ENCODE measurements at regions not wholly inside any gene's neighbourhood (a gene's known extent, or its start where the extent isn't known, plus 50 kb on each side); places are given as distances from the start of the nearest gene placed in this dataset.
"Not testable (repeated sequence)": the region's sequence is repeated elsewhere in the genome, so short reads cannot be mapped to it uniquely, and the experiment has no call there.

DNA sequence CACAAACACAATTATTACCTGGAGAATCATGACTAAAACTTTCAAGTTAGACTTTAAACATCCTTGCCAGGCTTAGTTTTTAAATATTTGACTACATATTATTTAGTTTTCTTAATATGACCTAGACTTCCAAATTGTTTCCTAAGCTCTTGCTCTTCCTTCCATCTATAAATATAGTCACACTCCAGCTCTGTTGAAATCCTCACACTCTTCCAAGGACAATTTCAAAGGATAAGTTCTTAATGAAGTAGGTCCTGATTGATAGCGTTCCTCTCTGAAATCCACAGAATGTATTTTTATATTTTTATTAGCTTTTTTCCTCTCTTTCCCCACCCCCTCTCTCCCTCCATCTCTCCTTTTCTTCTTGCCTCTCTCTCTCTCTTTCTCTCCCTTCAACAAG, 1074.1 kb upstream of the PCDH20 start:
- DNase-seq (ENCODE audit: low read depth), result no peak
- TF ChIP-seq, protein P1, sequence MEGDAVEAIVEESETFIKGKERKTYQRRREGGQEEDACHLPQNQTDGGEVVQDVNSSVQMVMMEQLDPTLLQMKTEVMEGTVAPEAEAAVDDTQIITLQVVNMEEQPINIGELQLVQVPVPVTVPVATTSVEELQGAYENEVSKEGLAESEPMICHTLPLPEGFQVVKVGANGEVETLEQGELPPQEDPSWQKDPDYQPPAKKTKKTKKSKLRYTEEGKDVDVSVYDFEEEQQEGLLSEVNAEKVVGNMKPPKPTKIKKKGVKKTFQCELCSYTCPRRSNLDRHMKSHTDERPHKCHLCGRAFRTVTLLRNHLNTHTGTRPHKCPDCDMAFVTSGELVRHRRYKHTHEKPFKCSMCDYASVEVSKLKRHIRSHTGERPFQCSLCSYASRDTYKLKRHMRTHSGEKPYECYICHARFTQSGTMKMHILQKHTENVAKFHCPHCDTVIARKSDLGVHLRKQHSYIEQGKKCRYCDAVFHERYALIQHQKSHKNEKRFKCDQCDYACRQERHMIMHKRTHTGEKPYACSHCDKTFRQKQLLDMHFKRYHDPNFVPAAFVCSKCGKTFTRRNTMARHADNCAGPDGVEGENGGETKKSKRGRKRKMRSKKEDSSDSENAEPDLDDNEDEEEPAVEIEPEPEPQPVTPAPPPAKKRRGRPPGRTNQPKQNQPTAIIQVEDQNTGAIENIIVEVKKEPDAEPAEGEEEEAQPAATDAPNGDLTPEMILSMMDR (conservative IDR thresholded peaks at IDR 0.05; ENCODE audit: control insufficient read depth, insufficient read depth, low read depth, low read length), result no peak
- H3K4me3 ChIP-seq (ENCODE audit: control insufficient read depth, low read depth, low read length), result no peak overlapping the region

DNA sequence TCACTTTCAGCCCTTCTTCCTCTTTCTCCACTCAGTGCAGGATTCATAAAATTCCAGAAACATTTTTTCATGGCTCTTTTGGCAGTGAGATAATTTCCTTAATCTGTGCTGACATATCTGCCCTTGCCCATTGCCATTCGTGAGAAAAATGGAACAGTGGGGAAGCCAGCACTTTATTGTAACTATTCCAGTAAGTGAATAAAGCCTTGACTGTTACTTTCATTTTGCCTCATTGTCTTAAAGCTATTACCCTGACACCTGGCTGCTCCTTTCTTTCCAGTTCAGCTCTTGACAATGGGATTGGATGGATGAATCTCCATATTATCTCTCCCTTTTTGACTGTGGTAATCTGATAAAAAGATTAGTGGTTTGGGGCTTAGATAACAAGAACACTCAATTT, 1068.1 kb upstream of the PCDH20 start:
- H3K4me3 ChIP-seq (ENCODE audit: control insufficient read depth, low read depth, low read length), result no peak overlapping the region
- no peak for DNase-seq (ENCODE audit: low read depth)
- TF ChIP-seq, protein P1 (conservative IDR thresholded peaks at IDR 0.05; ENCODE audit: control insufficient read depth, insufficient read depth, low read depth, low read length), result no peak

DNA sequence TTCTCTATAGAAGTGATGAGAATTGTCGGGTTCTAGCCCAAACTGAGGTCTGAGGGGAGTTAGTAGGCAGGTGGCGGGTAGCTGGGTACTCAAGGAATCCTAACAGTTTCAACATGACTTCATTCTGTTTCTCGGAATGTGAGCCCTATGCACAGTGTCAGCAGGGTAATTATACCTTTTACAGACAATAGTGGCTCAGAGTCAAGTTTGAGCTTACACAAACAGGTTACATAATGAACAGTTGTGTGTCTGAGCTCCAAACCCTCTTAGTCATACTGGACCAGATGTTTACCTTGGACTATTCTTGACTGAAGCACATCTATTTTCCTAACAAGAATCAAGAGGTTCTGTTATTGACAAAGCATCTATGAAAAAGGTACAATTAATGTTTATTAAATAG, 1066.7 kb upstream of the PCDH20 start:
- no peak for DNase-seq (ENCODE audit: low read depth)
- no peak overlapping the region for H3K4me3 ChIP-seq (ENCODE audit: control insufficient read depth, low read depth, low read length)
- TF ChIP-seq, protein P1 (conservative IDR thresholded peaks at IDR 0.05; ENCODE audit: control insufficient read depth, insufficient read depth, low read depth, low read length), result no peak

DNA sequence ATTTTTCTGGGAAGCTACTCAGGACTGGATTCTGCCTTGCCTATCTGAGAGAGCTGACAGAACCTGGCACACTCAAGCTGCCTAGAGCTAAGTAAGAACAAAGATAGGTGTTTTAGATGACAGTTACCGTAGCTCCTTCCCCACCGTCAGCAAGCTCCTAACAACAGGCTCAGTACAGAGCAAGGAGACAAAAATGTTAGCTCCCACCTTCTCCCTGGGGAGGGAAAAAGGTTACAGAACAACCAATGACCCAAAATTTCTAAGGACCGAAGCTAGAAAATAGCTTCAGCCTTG, 1058.2 kb upstream of the PCDH20 start:
- TF ChIP-seq, protein P1 (conservative IDR thresholded peaks at IDR 0.05; ENCODE audit: control insufficient read depth, insufficient read depth, low read depth, low read length), result no peak
- H3K4me3 ChIP-seq (ENCODE audit: control insufficient read depth, low read depth, low read length), result no peak overlapping the region
- no peak for DNase-seq (ENCODE audit: low read depth)

DNA sequence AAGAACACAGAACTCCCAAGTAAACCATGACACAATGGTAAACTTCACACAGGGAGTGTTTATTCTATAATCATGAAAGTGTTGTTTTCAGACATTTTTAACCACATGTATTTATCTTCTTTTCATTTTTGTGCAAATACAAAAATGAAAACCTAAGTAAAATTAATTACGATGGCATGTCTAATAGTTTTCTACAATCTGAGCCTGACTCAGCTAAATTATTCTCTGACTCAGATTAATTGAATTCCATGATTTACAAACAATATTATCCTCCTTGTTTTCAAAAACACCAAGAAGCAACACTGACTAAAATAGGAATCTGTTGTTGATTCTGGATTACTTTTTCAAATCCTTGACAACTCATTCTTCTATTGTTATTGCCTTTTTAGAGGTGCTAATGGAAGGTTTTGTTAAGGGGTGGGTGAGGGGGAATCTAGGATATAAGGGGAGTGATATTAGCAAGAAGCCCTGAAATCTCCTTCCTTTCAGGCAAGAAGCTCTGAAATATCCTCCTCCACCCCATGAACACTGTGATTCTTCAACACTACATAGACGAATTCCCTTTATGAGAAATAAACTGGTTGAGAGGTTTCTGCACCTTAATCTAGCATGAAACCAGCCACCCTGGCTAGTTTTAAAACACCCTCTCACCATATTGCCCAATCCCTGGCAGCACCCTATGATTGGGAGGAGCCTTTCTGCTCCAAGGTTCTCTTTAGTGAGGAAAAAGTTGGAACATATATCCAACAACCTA, 1057.7 kb upstream of the PCDH20 start:
- no peak overlapping the region for H3K4me3 ChIP-seq (ENCODE audit: control insufficient read depth, low read depth, low read length)
- TF ChIP-seq, protein P1 (conservative IDR thresholded peaks at IDR 0.05; ENCODE audit: control insufficient read depth, insufficient read depth, low read depth, low read length), result no peak
- DNase-seq (ENCODE audit: low read depth), result no peak

DNA sequence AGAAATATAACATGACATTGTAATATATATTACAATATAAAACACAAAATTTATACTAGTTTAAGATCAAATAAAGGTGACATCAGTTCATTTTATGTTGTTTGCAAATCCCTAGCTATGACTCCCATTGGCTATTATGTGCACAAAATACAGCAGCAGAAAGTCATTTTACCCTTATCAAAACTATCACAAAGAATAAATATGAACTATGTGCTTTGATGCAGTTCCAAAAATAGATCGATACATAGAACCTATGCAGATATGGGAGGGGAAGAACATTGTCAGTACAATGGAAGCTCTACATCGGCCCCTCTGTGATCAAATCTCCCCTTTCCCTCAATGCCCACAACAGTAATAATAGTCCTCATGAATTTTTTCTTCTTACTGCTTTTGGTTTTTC, 1038.1 kb upstream of the PCDH20 start:
- DNase-seq (ENCODE audit: low read depth), result no peak
- TF ChIP-seq, protein P1 (conservative IDR thresholded peaks at IDR 0.05; ENCODE audit: control insufficient read depth, insufficient read depth, low read depth, low read length), result no peak
- H3K4me3 ChIP-seq (ENCODE audit: control insufficient read depth, low read depth, low read length), result no peak overlapping the region

DNA sequence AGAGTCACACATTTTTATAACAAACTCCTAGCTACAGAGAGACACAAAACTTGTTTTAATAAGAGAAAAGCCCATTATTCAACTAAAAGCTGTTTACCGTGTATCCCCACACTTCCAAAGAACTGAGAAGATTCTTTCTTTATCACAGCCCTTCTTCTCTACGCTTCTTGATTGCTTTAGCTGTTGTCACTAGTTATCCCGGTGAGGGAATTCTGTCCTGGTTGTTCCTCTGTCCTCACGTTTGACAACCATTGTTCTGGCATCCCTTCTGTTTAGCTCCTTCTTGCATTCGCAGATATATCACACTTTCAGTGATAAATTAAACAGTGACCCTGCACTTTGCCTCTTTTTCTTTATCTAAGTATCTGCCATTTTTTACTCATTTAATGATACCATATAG, 1035.1 kb upstream of the PCDH20 start:
- H3K4me3 ChIP-seq (ENCODE audit: control insufficient read depth, low read depth, low read length), result no peak overlapping the region
- TF ChIP-seq, protein P1 (conservative IDR thresholded peaks at IDR 0.05; ENCODE audit: control insufficient read depth, insufficient read depth, low read depth, low read length), result no peak
- no peak for DNase-seq (ENCODE audit: low read depth)

DNA sequence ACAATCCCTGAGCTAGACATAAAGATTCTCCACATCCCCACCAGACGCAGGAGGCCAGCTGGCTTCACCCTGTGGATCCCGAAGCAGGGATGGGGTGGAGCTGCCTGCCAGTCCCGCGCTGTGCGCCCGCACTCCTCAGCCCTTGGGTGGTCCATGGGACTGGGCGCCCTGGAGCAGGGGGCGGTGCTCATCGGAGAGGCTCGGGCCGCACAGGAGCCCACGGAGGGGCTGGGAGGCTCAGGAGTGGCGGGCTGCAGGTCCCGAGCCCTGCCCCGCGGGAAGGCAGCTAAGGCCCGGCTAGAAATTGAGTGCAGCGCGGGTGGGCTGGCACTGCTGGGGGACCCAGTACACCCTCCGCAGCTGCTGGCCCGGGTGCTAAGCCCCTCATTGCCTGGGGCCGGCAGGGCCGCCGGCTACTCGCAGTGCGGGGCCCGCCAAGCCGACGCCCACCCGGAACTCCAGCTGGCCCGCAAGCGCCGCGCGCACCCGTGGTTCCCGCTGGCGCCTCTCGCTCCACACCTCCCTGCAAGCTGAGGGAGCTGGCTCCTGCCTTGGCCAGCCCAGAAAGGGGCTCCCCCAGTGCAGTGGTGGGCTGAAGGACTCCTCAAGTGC, 1032.2 kb upstream of the PCDH20 start:
- DNase-seq (ENCODE audit: low read depth); H3K4me3 ChIP-seq (ENCODE audit: control insufficient read depth, low read depth, low read length): not testable (repeated sequence)

Measured in fibroblast of mammary gland (primary cell).